Upper lobe of right lung (tissue), 1 donor: ENCODE measurements at regions not wholly inside any gene's neighbourhood (a gene's known extent, or its start where the extent isn't known, plus 50 kb on each side); places are given as distances from the start of the nearest gene placed in this dataset.

ENCODE experiments used
- ATAC-seq: fragments of 200-7000 bp; cut with Tn5 transposase; one replicate; pipeline ENCODE4 v1.9.1; 2020; ENCODE audit warnings: mild to moderate bottlenecking, moderate library complexity
- DNase-seq: peaks from one replicate; pipeline ENCODE4 v3.0.0-alpha.2; 2020
- H3K27ac ChIP-seq: fragments of 200-600 bp; one replicate; pipeline ENCODE4 v1.8.0; 2022
- H3K27me3 ChIP-seq: fragments of 200-600 bp; one replicate; pipeline ENCODE4 v1.8.0; 2022; ENCODE audit warnings: mild to moderate bottlenecking
- H3K36me3 ChIP-seq: fragments of 200-600 bp; one replicate; pipeline ENCODE4 v1.8.0; 2022
- H3K4me1 ChIP-seq: fragments of 200-600 bp; one replicate; pipeline ENCODE4 v1.8.0; 2022
- H3K4me3 ChIP-seq: fragments of 200-600 bp; one replicate; pipeline ENCODE4 v1.8.0; 2022; ENCODE audit warnings: mild to moderate bottlenecking
- H3K9me3 ChIP-seq: fragments of 200-600 bp; one replicate; pipeline ENCODE4 v1.8.0; 2022
- intact Hi-C: fragments of 100-400 bp; cut with DNase I; formaldehyde crosslinking; loops from one replicate; pipeline ENCODE4 v1.11.0; 2022
- TF ChIP-seq, protein P1 (sequence below): fragments of 200-600 bp; IDR thresholded peaks from one replicate; pipeline ENCODE4 v1.8.0; 2022; ENCODE audit warnings: antibody characterized with exemption
- donor health status: DM: no; HTN: yes; CAD: no; lungs with severe emphysema.

GRCh38 chr6:112800916-112801315 lies 453.8 kb downstream of the RFPL4B start:
- no peak for ATAC-seq
- no peaks in the 10 kb centered on the region for H3K27me3 ChIP-seq
- TF ChIP-seq, protein P1, sequence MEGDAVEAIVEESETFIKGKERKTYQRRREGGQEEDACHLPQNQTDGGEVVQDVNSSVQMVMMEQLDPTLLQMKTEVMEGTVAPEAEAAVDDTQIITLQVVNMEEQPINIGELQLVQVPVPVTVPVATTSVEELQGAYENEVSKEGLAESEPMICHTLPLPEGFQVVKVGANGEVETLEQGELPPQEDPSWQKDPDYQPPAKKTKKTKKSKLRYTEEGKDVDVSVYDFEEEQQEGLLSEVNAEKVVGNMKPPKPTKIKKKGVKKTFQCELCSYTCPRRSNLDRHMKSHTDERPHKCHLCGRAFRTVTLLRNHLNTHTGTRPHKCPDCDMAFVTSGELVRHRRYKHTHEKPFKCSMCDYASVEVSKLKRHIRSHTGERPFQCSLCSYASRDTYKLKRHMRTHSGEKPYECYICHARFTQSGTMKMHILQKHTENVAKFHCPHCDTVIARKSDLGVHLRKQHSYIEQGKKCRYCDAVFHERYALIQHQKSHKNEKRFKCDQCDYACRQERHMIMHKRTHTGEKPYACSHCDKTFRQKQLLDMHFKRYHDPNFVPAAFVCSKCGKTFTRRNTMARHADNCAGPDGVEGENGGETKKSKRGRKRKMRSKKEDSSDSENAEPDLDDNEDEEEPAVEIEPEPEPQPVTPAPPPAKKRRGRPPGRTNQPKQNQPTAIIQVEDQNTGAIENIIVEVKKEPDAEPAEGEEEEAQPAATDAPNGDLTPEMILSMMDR: no peak
- H3K4me3 ChIP-seq: no peak overlapping the region
- H3K36me3 ChIP-seq: no peaks in the 10 kb centered on the region
- intact Hi-C loops: no loop called here
- no peaks in the 10 kb centered on the region for H3K9me3 ChIP-seq
- H3K4me1 ChIP-seq: no peaks in the 10 kb centered on the region
- no peak for DNase-seq
- no peak overlapping the region for H3K27ac ChIP-seq

DNA sequence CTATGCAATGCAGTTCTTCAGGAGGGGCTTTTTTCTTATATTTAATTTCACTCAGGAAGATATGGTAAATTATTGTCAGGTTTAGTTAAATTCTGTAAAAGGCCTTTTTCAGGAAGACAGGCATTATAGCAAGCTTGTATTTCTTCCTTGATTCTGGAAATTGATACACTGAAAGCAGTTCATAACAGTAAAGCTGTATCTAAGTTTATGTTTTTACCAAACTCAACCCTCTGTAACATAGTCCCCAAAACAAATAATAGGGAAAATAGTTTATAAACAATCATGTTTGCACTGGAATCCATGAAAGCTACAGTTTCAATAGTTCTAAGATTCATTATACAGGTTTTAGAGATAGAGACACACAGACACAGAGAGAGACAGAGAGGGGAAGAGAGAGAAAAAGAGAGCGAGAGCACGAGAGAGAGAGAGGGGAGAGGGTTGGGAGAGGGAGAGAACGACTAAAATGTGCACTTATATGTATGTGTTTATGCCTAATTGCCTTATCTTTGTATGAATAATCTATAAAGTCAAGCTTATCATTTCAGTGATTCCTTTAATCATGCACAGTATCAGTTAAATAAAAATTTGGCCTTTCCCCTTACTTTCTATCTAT lies 454.4 kb downstream of the RFPL4B start:
- TF ChIP-seq, protein P1: no peak
- intact Hi-C loops: no loop called here
- Histone ChIP-seq H3K4me1 (no peaks in the 10 kb centered on the region), H3K9me3 (no peaks in the 10 kb centered on the region), H3K4me3 (no peak overlapping the region), H3K27ac (no peak overlapping the region), H3K36me3 (no peaks in the 10 kb centered on the region), H3K27me3 (no peaks in the 10 kb centered on the region)
- DNase-seq (no peak), ATAC-seq (no peak)

DNA sequence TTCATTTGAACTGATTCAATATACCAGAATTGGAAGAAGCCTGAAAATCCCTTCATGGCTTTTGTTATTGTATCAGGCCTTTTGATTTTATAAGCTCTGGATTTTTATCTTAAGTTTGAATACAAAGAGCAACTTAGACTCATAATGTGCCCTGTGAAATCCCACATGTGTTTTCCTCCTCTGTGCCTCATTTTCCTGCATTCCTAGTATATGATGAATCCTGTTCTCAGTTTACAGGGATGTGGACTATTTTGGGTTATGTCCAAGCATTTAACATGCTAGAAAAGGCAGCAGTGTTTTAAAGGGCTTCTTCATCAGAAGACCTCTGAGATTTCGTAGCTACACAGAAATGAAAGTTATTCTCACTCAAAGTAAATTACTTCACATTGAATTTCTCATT lies 455.0 kb downstream of the RFPL4B start:
- no peaks in the 10 kb centered on the region for H3K27me3 ChIP-seq
- H3K36me3 ChIP-seq: no peaks in the 10 kb centered on the region

GRCh38 chr6:112804638-112805330 lies 457.7 kb downstream of the RFPL4B start:
- no peaks in the 10 kb centered on the region for H3K27me3 ChIP-seq
- ATAC-seq (no peak), DNase-seq (no peak)
- H3K4me3 ChIP-seq: no peak overlapping the region
- no peak overlapping the region for H3K27ac ChIP-seq
- TF ChIP-seq, protein P1: no peak
- no peaks in the 10 kb centered on the region for H3K36me3 ChIP-seq
- intact Hi-C loops: no loop called here
- no peaks in the 10 kb centered on the region for H3K9me3 ChIP-seq
- H3K4me1 ChIP-seq: no peaks in the 10 kb centered on the region

More for the DNA sequence above, 455.0 kb downstream of the RFPL4B start:
- Histone ChIP-seq H3K4me3 (no peak overlapping the region), H3K9me3 (no peaks in the 10 kb centered on the region), H3K27ac (no peak overlapping the region), H3K4me1 (no peaks in the 10 kb centered on the region)
- intact Hi-C loops: no loop called here
- TF ChIP-seq, protein P1: no peak
- DNase-seq (no peak), ATAC-seq (no peak)

DNA sequence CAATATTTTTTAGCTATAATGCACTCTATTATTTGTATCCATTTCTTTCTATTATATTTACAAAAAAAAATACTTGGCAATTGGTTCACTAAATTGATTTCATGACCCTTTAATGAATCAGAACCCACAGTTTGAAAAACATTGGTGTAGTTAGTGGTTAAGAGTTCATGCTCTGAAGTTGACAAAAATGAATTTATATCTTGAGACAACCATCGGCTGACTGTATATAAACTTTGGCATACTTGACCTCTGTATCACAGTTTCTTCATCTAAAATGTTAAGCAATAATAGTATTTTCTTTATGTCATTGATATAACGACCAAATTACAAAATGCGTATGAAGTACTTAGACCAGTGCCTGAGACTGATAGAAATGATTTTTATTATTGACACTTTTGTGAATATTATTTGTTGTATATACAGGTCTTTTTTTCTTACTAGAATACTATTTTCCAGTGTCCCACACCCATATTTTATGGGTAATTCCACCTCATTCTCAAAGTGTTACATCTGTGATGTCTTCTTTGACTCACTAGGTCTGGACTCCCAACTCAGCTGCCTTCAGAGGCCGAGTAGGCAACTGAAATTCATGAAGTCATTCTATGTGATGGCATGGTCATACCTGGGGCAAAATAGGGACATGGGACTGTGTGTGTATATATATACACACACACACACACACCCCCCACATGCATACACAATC lies 459.2 kb downstream of the RFPL4B start:
- Histone ChIP-seq H3K27me3 (no peaks in the 10 kb centered on the region), H3K4me3 (no peak overlapping the region), H3K36me3 (no peaks in the 10 kb centered on the region), H3K4me1 (no peaks in the 10 kb centered on the region), H3K9me3 (no peaks in the 10 kb centered on the region), H3K27ac (no peak overlapping the region)
- TF ChIP-seq, protein P1: no peak
- ATAC-seq (no peak), DNase-seq (no peak)
- intact Hi-C loops: no loop called here
